ENCODE measurements at regions not wholly inside any gene's neighbourhood (a gene's known extent, or its start where the extent isn't known, plus 50 kb on each side); places are given as distances from the start of the nearest gene placed in this dataset.

GRCh38 chr3:70861855-70862254, 549.4 kb upstream of the MDFIC2 start (continued):
- TF ChIP-seq ZBTB40 (IDR thresholded peaks at IDR 0.05) (no peak), ZBTB40 (CRISPR knock-in tag; IDR thresholded peaks at IDR 0.05) (no peak), ZNF668 (CRISPR knock-in tag; IDR thresholded peaks at IDR 0.05) (no peak), COPS2 (conservative IDR thresholded peaks at IDR 0.05) (no peak), XRCC3 (IDR thresholded peaks at IDR 0.05) (no peak), PTRF (tag; IDR thresholded peaks at IDR 0.05) (no peak), MITF (IDR thresholded peaks at IDR 0.05) (no peak), BCOR (IDR thresholded peaks at IDR 0.05) (no peak), RREB1 (CRISPR knock-in tag; IDR thresholded peaks at IDR 0.05) (no peak), HMG20A (CRISPR knock-in tag; conservative IDR thresholded peaks at IDR 0.05) (no peak), ZNF75A (CRISPR knock-in tag; IDR thresholded peaks at IDR 0.05) (no peak), ZNF133 (CRISPR knock-in tag; IDR thresholded peaks at IDR 0.05) (no peak), XRCC4 (IDR thresholded peaks at IDR 0.05; ENCODE audit: extremely low read depth, insufficient read depth, insufficient read length) (no peak), WHSC1 (IDR thresholded peaks at IDR 0.05; ENCODE audit: low read length) (no peak)
